ENCODE measurements at regions not wholly inside any gene's neighbourhood (a gene's known extent, or its start where the extent isn't known, plus 50 kb on each side); places are given as distances from the start of the nearest gene placed in this dataset.

DNA sequence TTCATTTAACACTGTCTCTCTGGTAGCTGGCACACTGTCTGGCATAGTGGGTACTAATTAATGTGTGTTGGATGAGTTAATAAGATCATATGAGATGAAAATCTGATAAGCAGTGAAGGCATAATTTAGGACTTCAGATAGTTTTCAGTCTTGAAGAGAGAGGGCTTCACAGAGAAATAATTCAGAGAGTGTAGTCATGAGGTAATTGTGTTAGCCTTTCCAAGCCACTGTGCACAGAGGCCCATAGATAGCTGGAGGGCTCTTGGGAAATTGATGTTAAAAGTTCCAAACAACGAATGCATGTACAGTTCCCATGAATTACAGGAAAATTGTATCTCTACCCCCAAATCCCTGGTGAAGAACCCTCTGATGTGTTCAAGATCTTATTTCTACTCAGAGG is 133.8 kb upstream of the HMGA2 start:
- TF ChIP-seq, protein P1, sequence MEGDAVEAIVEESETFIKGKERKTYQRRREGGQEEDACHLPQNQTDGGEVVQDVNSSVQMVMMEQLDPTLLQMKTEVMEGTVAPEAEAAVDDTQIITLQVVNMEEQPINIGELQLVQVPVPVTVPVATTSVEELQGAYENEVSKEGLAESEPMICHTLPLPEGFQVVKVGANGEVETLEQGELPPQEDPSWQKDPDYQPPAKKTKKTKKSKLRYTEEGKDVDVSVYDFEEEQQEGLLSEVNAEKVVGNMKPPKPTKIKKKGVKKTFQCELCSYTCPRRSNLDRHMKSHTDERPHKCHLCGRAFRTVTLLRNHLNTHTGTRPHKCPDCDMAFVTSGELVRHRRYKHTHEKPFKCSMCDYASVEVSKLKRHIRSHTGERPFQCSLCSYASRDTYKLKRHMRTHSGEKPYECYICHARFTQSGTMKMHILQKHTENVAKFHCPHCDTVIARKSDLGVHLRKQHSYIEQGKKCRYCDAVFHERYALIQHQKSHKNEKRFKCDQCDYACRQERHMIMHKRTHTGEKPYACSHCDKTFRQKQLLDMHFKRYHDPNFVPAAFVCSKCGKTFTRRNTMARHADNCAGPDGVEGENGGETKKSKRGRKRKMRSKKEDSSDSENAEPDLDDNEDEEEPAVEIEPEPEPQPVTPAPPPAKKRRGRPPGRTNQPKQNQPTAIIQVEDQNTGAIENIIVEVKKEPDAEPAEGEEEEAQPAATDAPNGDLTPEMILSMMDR (IDR thresholded peaks at IDR 0.05): no peak

DNA sequence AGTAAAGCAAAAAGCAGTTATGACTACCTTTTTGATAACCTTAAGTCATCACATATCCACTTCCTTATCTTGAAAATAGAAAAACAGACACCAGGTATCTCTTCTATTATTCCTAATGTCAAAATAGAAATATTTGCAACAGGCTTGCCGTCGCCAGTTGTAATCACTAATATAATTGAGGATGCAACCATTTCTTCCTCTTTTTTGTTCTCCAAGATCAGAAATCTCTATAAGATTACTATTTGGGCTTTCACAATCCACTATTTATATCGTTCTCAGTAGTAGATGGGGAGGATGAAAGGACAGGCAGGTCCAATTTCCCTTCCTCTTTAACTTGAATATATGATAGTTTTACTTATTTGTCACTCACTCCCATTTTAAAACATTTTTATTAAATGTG is 130.2 kb upstream of the HMGA2 start:
- TF ChIP-seq, protein P1 (IDR thresholded peaks at IDR 0.05): no peak

DNA sequence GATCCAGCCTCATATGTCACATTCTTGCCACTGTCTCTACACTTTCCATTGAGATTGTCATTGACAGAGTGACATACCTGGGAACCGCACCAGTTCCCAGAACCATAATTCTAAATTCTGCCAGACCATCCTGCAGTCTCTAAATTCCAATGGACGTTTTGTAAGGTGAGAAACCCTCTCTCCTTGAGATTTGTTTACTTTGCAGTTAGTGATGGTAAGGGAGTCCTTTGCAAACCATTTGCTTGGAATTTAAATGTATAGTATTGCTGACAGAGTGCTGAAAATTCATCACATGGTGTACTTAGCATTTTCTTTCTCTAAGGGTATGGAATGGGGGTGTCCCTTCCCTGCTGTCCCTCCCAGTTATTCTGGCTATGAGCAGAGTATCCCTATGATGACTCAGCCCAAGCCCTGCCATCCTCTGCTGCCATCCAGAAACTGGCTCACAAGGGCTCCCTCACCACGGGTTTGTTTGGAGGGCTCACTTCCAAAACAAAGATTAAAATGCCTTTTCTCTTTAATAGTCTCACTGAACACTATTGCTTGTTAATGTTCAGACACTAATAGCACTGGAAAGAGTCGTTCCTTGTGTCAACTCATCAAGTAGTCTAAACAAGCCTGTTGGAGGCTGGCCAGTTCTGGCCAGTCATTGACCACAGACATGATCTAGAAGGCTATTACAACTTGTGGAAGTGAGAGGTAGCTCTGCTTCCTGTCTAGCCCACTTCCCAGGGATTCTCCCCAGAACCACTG is 129.0 kb upstream of the HMGA2 start:
- TF ChIP-seq, protein P1 (IDR thresholded peaks at IDR 0.05): no peak

DNA sequence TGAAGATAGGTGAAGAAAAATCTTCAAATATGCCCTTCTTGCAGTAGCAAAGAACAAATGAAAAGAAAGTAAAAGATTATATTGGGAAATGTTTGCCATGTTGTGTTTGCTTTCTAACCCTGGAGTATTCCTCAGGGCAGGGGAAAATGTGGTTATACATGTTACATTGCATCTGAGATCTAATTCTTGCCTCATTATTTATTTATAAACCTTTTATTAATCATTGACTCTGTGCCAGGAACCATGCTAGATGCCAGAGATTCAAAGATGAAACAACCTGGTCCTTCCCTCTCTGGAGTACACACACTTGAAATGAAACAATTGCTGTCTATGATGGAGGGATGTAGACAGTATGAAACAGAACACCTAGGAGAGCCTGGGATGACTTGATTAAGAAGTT is 128.1 kb upstream of the HMGA2 start:
- TF ChIP-seq, protein P1 (IDR thresholded peaks at IDR 0.05): no peak

DNA sequence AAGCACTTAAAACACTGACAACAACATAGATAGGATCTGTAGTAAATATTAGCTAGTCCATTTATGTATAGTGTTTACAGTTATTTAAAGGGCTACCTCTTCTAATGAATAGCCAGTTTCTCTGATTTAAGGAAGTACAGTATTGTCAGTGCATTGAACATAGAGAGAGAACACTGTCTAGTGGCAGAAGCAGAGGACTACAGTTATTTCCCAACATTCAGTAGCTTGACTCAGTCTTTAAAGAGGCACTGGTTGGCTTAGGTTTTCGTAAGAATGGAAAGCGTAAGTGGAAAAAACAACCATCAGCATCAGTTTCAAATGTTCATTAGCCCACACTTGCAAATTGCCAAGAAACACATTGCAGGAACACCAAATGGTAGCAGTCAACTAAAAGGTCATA is 125.0 kb upstream of the HMGA2 start:
- TF ChIP-seq, protein P1 (IDR thresholded peaks at IDR 0.05): peak; percentile 61; the same call in 1 of the 2 replicates

DNA sequence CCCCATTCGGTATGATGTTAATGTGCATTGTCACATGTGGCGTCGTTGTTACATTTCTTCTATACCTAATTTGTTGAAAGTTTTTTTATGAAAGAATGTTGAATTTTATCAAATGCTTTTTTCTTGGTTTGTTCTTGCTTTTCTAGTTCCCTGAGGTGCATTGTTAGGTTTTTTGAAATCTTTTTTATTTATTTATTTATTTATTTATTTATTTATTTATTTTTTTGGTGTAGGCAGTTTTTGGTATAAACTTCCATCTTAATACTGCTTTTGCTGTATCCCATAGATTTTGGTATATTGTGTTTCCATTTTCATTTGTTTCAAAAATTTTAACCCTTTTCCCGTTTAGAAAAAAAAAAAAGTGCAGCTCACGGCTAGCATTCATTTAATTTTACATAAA is 121.1 kb upstream of the HMGA2 start:
- TF ChIP-seq, protein P1 (IDR thresholded peaks at IDR 0.05): no peak

DNA sequence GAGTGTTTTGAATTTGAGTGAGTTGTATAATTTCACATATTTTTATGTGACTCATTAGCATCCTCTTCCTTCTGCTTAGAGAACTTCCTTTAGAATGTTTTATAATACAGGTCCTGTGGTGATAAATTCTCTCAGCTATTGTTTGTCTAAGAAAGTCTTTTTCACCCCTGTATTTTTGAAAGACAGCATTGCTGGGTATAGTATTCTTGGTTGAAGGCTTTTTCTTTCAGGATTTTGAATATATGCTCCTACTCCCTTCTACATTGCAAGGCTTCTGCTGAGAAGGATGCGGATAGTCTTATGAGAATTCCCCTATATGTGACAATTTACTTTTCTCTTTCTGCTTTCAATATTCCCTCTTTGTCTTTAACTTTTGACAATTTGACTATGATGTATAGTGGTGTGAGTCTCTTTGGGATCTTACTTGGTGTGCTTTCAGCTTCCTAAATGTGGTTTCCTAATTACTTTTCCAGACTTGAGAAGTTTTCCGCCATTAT is 118.9 kb upstream of the HMGA2 start:
- TF ChIP-seq, protein P1 (IDR thresholded peaks at IDR 0.05): no peak

All from LNCAP (cell line).